Parathyroid adenoma (tissue), 2 donors: ENCODE measurements at regions not wholly inside any gene's neighbourhood (a gene's known extent, or its start where the extent isn't known, plus 50 kb on each side); places are given as distances from the start of the nearest gene placed in this dataset.

Experiments used
- H2AFZ ChIP-seq: fragments of 300-600 bp; sonication (generic); one replicate; pipeline ENCODE4 v1.7.0; 2017; ENCODE audit warnings: antibody characterized with exemption, mild to moderate bottlenecking
- H3K27ac ChIP-seq: fragments of 300-600 bp; sonication (generic); one replicate; pipeline ENCODE4 v1.7.0; 2017
- H3K27me3 ChIP-seq: fragments of 300-600 bp; sonication (generic); one replicate; pipeline ENCODE4 v1.7.0; 2017; ENCODE audit warnings: low read length; ENCODE audit not compliant: control insufficient read depth, insufficient read depth
- H3K36me3 ChIP-seq: fragments of 300-600 bp; sonication (generic); one replicate; pipeline ENCODE4 v1.7.0; 2017; ENCODE audit warnings: low read length; ENCODE audit not compliant: control insufficient read depth, insufficient read depth
- H3K4me1 ChIP-seq: fragments of 300-600 bp; sonication (generic); one replicate; pipeline ENCODE4 v1.7.0; 2017; ENCODE audit warnings: control low read depth
- H3K4me2 ChIP-seq: fragments of 300-600 bp; sonication (generic); one replicate; pipeline ENCODE4 v1.7.0; 2017; ENCODE audit warnings: low read length
- H3K4me3 ChIP-seq: fragments of 300-600 bp; sonication (generic); one replicate; pipeline ENCODE4 v1.7.0; 2017; ENCODE audit warnings: low read depth, low read length
- H3K79me2 ChIP-seq: fragments of 300-600 bp; sonication (generic); one replicate; pipeline ENCODE4 v1.7.0; 2017; ENCODE audit warnings: control low read depth
- H3K9ac ChIP-seq: fragments of 300-600 bp; sonication (generic); one replicate; pipeline ENCODE4 v1.7.0; 2017; ENCODE audit warnings: mild to moderate bottlenecking
- H3K9me3 ChIP-seq: fragments of 300-600 bp; sonication (generic); one replicate; pipeline ENCODE4 v1.7.0; 2017; ENCODE audit warnings: low read length; ENCODE audit not compliant: control insufficient read depth
- CTCF ChIP-seq: fragments of 300-600 bp; sonication (generic); IDR thresholded peaks from one replicate; pipeline ENCODE4 v1.7.0; 2017; ENCODE audit warnings: antibody characterized with exemption, mild to moderate bottlenecking
- donor health status: primary hyperparathyroidism.

- no peak overlapping the region for H2AFZ ChIP-seq
- H3K4me3 ChIP-seq, result no peak overlapping the region
- H3K9ac ChIP-seq, result no peak overlapping the region
- no peaks in the 10 kb centered on the region for H3K27me3 ChIP-seq
- H3K36me3 ChIP-seq, result no peaks in the 10 kb centered on the region
- no peak overlapping the region for H3K4me2 ChIP-seq
- H3K9me3 ChIP-seq, result no peaks in the 10 kb centered on the region
- no peak for TF ChIP-seq CTCF
- peaks cover 11% of the 10 kb centered on the region for H3K4me1 ChIP-seq
- no peaks in the 10 kb centered on the region for H3K79me2 ChIP-seq
- H3K27ac ChIP-seq, result no peak overlapping the region
Observed at GRCh38 chr2:41600460-41600859, 447.4 kb upstream of the PKDCC start.

- no peak for TF ChIP-seq CTCF
- no peak overlapping the region for H3K27ac ChIP-seq
Observed at GRCh38 chr2:41602341-41602740, 445.5 kb upstream of the PKDCC start.

GRCh38 chr2:41605311-41605710 lies 442.5 kb upstream of the PKDCC start:
- Histone ChIP-seq H3K4me1 (no peaks in the 10 kb centered on the region), H3K79me2 (no peaks in the 10 kb centered on the region), H3K4me2 (no peak overlapping the region), H2AFZ (peak overlapping the region; percentile 19), H3K9ac (no peak overlapping the region), H3K9me3 (no peaks in the 10 kb centered on the region), H3K4me3 (no peak overlapping the region), H3K36me3 (no peaks in the 10 kb centered on the region), H3K27me3 (no peaks in the 10 kb centered on the region), H3K27ac (no peak overlapping the region)
- TF ChIP-seq CTCF, result no peak

More at GRCh38 chr2:41602341-41602740, 445.5 kb upstream of the PKDCC start:
- H3K79me2 ChIP-seq, result no peaks in the 10 kb centered on the region
- H3K4me1 ChIP-seq, result peaks cover 11% of the 10 kb centered on the region
- no peaks in the 10 kb centered on the region for H3K9me3 ChIP-seq
- H3K4me3 ChIP-seq, result no peak overlapping the region
- H3K36me3 ChIP-seq, result no peaks in the 10 kb centered on the region
- H3K27me3 ChIP-seq, result no peaks in the 10 kb centered on the region
- no peak overlapping the region for H3K9ac ChIP-seq
- H3K4me2 ChIP-seq, result no peak overlapping the region
- no peak overlapping the region for H2AFZ ChIP-seq

- Histone ChIP-seq H3K4me1 (peaks cover 4% of the 10 kb centered on the region), H2AFZ (no peak overlapping the region), H3K9me3 (no peaks in the 10 kb centered on the region), H3K79me2 (no peaks in the 10 kb centered on the region), H3K27ac (no peak overlapping the region), H3K4me2 (no peak overlapping the region), H3K36me3 (no peaks in the 10 kb centered on the region), H3K27me3 (no peaks in the 10 kb centered on the region), H3K4me3 (no peak overlapping the region), H3K9ac (no peak overlapping the region)
- TF ChIP-seq CTCF, result no peak
Observed at GRCh38 chr2:41605914-41606313, 441.9 kb upstream of the PKDCC start.

GRCh38 chr2:41610501-41611190 lies 437.2 kb upstream of the PKDCC start:
- peak overlapping the region; percentile 67 for H3K27ac ChIP-seq
- H3K4me2 ChIP-seq, result peak overlapping the region; percentile 32
- H3K79me2 ChIP-seq, result no peaks in the 10 kb centered on the region
- peaks cover 22% of the 10 kb centered on the region for H3K4me1 ChIP-seq
- no peak overlapping the region for H3K9ac ChIP-seq
- H3K36me3 ChIP-seq, result no peaks in the 10 kb centered on the region
- H3K27me3 ChIP-seq, result no peaks in the 10 kb centered on the region
- TF ChIP-seq CTCF, result no peak
- H3K4me3 ChIP-seq, result peak overlapping the region; percentile 24
- H3K9me3 ChIP-seq, result no peaks in the 10 kb centered on the region
- peak overlapping the region; percentile 68 for H2AFZ ChIP-seq
